Stimulated activated CD4-positive, alpha-beta T cell treated with anti-CD3 and anti-CD28 coated beads, Interleukin-15, amount 100 ng/mL, for 24 hours (primary cell): ENCODE measurements at regions not wholly inside any gene's neighbourhood (a gene's known extent, or its start where the extent isn't known, plus 50 kb on each side); places are given as distances from the start of the nearest gene placed in this dataset.
"Not testable (repeated sequence)": the region's sequence is repeated elsewhere in the genome, so short reads cannot be mapped to it uniquely, and the experiment has no call there.

ENCODE experiments used
- DNase-seq: peaks from one replicate; pipeline ENCODE4 v3.0.0-alpha.2; 2020

DNA sequence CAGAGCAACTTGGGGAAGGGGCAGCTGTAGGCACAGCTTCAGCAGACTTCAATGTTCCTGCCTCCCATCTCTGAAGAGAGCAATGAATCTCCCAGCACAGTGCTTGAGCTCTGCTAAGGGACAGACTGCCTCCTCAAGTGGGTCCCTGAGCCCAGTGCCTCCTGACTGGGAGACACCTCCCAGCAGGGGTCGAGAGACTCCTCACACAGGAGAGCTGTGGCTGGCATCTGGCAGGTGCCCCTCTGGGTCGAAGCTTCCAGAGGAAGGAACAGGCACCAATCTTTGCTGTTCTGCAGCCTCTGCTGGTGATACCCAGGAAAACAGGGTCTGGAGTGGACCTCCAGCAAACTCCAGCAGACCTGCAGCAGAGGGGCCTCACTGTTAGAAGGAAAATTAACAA lies 563.8 kb downstream of the RWDD3 start:
- DNase-seq = not testable (repeated sequence)

GRCh38 chr1:95806171-95806570 lies 572.2 kb downstream of the RWDD3 start:
- DNase-seq = no peak

GRCh38 chr1:95809391-95809790 lies 575.4 kb downstream of the RWDD3 start:
- DNase-seq = no peak

DNA sequence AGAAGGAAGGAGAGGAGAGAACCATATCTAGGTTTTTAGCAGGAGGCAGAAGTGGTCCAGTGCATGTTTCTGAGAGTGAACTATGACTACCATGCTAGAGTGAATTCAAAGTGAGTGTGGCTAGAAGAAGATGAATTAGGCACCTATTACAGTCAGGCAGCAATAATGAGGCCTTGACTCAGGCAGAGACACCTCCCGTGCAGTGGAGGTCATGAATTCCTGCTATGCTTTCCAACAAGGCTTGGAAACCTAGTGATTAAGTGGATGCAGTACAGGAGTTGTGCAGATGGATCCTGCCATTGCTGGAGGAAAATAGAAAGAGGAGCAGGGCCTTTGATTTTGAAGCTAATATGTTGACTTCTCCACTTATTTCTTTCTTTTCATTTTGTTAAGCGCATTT lies 581.5 kb downstream of the RWDD3 start:
- no peak for DNase-seq

- DNase-seq = no peak
Observed at GRCh38 chr1:95829556-95829955, 595.5 kb downstream of the RWDD3 start.

DNA sequence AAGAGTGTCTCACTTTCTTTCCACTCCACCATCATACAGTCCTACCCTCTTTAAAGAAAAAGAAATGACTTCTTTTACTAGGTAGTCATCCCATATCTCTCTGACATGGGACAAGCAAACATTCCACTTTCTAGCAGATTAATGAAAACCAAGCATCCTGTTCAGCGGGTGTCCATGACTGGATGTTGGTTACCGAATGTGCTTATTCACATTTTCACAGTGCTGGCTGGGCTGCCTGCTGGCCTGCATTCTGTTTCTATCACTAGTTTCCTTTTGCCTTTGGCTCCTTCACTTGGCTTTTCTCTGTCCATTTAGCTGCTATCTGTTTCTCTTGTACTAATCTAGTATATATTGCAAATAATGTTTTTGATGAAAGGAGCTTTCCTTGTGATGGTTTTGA lies 598.4 kb downstream of the RWDD3 start:
- DNase-seq = no peak

DNA sequence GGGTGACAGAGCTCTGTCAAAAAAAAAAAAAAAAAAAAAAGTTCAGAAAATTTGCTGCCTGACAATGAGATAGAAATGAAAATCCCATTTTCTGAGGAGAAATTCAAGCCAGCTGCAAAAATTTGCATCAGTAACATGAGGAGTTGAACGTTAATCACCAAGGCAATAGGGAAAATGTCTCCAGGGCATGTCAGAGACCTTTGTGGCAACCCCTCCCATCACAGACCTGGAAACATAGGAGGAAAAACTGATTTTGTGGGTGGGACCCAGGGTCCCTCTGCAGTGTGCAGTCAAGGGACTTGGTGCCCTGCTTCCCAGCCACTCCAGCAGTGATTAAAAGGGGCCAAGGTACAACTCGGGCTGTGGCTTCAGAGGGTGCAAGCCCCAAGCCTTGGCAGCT lies 615.4 kb downstream of the RWDD3 start:
- no peak for DNase-seq

GRCh38 chr1:95850165-95850649 lies 616.2 kb downstream of the RWDD3 start:
- no peak for DNase-seq

DNA sequence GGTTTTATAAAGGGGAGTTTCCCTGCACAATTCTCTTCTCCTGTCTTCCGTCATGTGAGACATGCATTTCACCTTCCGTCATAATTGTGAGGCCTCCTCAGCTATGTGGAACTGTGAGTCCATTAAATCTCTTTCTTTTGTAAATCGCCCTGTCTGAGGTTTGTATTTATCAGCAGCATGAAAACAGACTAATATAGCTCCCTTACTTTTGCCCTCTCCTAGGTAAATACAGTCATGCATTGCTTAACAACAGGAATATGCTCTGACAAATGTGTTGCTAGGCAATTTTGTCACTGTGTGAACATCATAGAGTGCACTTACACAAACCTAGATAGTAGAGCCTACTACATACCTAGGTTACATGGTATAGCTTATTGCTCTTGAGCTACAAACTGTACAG lies 616.8 kb downstream of the RWDD3 start:
- DNase-seq = no peak

DNA sequence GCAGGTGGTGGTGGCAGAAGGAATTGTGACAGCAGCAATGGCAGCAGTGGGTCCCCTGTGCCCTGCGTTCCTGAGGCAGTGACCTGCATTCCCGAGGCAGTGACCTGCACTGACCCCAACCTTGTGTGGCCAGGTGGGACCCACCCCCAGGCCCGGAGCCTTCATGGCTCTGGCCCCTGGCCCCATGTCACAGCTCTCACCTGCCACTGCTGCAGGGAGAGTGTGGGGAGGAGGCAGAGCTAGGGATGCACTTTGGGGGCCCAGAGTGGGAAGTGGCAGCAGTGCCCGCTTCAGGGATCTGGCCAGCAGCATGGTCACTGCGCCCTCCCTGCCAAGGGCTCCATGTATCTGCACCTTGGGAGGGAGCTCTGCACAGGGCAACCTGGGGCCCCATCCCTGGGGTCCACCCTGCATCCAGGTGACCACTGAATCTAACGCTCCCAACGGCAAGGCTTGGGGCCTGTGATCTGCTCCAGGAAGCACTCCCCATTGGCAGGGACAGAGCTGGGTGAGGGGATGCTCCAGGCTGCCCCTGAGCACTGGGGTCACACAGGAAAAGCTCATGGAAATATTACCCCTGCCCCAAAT lies 618.6 kb downstream of the RWDD3 start:
- DNase-seq = no peak

DNA sequence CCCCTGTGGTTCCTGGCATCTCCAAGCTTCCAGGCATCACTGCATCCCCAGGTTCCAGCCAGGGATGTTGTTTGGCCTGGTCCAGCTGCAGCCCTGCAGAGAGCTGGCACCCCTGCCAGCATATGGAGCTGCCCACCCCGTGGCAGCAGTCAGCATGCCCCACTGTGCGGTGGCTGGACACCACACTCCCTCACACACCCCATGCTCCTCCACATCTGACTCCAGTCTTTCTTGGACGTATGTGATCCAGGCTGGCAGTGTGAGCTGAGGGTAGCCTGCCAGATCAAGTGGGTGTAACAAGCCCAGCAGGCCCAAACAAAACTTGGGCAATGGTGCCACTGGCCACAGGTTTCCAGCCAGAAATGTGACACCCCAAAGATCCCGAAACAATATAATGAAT lies 620.4 kb downstream of the RWDD3 start:
- DNase-seq = no peak

DNA sequence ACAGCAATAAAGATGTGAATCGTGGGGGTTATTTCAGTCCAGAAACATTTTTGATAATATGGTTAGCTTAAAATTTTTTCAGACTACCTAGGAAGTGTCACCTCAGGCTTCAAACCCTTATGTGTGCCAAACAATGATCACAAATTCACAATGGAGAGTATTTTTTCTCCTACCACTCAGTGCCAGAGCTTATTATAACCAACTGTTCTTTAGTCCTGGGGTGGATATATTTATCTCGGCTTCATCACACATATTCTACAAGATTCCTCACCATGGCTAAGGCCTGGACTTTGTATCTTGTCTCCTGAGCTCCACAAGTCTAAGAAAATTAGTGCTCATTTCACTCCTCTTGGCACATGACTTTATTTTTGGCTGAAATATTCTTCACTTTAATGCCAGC lies 629.1 kb downstream of the RWDD3 start:
- no peak for DNase-seq

DNA sequence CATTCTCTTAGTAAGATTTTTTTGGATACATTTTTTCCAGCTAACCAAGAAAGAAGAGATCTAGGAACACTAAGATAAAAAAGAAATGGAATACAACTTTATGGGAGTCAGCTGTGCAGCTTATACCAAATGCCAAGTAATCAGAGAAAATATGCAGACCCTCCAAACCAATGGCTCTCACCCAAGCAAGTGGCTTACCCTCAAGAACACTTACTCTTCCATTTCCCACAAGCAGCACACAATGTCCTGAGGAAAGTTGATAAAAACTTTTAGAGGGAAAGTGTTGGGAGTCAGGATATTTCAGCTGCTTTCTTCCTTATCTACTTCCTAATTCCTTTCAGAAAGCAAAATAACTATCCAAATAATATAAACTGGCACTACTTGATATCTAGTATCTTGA lies 631.8 kb downstream of the RWDD3 start:
- DNase-seq = no peak

GRCh38 chr1:95876276-95876675 lies 642.3 kb downstream of the RWDD3 start:
- DNase-seq = no peak

DNA sequence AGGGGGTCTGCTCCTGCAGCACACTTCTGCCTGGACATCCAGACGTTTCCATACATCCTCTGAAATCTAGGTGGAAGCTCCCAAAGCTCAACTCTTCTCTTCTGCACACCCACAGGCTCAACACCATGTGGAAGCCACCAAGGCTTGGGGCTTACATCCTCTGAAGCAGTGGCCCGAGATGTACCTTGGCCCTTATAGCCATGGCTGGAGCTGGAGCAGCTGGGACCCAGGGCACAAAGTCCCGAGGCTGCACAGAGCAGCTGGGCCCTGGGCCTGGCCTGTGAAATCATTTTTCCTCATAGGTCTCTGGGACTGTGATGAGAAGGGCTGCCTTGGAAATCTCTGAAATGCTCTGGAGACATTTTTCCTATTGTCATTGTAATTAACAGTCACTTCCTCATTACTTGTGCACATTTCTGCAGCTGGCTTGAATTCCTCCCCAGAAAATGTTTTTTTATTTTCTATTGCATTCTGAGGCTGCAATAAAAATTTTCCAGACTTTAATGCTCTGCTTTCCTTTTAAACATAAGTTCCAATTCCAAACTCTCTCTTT lies 645.6 kb downstream of the RWDD3 start:
- DNase-seq = no peak

GRCh38 chr1:95888941-95889390 lies 655.0 kb downstream of the RWDD3 start:
- no peak for DNase-seq

DNA sequence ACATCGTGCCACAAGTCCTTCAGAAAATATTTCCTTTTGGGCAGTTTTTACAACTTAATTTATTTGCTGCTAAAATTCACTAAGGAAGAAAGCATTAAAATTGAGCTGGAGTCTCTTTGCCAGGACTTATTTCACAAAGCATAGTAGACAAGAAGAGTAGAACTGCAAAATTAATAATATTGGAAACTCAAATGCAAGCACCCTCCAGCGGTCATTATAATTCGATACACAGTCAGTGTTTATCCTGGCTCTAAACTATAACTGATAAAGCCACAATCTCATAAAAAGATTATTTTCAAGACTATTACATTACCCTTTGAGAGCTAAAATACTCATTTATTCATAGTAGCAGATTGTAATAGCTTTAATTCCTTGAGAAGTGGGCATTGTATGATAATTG lies 655.4 kb downstream of the RWDD3 start:
- no peak for DNase-seq

DNA sequence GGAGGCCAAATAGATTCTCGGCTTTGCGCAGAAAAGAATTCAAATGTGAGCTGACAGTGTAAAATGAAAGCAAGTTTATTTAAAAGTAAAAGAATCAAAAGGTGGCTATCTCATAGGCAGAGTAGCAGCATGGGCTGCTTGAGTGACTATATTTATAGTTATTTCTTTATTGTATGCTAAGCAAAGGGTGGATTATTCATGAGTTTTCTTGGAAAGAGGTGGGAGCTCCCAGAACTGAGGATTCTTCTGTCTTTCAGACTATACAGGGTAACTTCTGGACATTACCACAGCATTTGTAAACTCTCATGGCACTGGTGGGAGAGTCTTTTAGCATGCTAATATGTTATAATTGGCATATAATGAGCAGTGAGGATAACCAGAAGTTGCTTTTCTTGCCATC lies 659.9 kb downstream of the RWDD3 start:
- no peak for DNase-seq

GRCh38 chr1:95903060-95903459 lies 669.0 kb downstream of the RWDD3 start:
- no peak for DNase-seq

- DNase-seq = no peak
Observed at GRCh38 chr1:95905818-95906395, 671.9 kb downstream of the RWDD3 start.

DNA sequence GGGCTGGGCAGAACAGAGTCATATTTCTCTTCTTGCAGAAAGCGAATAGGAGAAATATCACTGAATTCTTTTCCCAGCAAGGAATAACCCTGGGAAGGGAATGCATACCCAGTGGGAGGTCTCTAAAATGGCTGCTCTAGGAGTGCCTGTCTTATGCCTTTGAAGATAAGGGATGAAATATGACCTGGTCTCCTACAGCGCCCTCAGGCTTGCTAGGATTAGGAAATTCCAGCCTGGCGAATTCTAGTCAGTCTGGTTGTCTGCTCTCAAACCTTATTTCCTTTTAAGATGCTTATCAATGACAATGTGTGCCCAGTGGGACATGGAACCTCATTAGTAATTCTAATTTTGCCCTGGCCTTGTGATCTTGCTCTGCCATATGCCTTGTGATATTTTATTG lies 677.7 kb downstream of the RWDD3 start:
- not testable (repeated sequence) for DNase-seq

DNA sequence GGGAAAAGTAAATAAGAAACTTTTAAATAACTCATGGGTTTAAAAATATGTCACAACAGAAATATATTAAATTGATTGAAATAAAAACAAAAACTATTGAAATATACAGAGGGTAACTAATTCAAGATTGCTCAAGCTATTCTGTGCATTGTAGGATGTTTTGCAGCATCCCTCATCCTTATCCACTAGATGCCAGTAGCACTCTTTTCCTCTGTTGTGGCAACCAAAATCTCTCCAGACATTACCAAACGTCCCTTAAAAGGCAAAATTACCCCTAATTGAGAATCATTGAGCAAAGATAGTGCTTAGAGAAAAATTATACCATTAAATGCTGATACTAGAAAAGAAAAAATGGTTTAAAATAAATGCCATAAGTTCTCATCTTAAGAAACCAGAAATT lies 682.6 kb downstream of the RWDD3 start:
- DNase-seq = no peak

DNA sequence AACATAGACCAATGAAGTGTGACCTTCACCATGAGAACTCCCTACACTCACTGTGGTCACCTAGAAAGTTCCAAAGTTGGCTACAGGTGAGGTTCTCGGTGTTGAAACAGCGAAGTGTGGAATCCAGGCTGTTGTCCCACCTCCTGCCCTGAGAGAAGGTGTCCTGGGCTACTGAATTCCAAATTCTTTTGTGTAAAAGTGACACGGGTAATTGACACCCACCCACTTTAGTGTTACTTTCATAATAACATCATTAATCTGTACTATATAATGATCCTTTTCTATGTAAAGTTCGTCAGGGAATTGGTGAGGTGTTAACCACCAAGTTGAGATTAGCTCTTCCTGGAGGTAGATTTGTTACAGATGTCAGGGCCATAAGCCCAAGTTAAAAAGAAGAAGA lies 690.7 kb downstream of the RWDD3 start:
- no peak for DNase-seq

DNA sequence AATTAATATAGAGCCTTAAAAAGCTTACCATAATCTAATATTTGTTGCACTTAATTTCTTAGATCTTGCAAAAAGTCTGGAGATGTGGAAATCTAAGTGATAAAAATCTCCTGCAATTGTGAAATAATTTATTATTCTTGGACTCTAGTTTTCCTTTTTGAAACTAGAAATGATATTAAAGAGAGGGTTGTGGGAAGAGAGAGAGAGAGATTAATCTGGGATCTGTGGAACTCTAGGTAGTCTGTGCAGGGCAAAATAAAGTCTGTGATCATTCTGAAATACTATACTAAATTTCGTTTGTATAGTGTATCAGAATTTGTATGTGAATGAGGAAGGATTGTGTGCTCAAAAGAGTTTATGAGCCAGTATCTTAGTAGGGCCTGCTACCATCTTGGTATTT lies 692.3 kb downstream of the RWDD3 start:
- DNase-seq = no peak

DNA sequence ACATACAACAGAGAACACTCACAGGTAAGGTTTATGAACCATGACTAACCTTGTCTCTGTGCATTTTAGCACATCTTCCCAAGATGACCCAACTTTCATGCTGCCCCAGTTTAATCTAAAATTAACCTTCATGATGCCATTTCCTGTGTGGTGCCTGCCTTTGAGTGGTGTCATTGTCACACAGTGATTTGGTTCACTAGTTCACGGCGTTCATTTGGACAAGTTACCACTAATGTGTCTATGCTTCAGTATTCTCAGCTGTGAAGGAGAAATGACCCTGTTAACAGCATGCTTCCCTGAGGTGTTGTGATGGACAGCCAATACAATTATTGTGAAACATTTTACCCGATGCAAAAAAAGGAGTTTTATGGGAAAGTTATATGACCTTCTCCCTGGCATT lies 693.1 kb downstream of the RWDD3 start:
- DNase-seq = no peak
